HTR-8/SVneo (cell line): ENCODE measurements at regions not wholly inside any gene's neighbourhood (a gene's known extent, or its start where the extent isn't known, plus 50 kb on each side); places are given as distances from the start of the nearest gene placed in this dataset.

Experiments used
- DNase-seq: peaks from one replicate; pipeline ENCODE4 v3.0.0; 2011; ENCODE audit warnings: low spot score, mixed read lengths; ENCODE audit not compliant: insufficient read length
- FAIRE-seq: peaks from 2 replicates; lab custom pipeline; 2011; peaks lifted over from hg19 to GRCh38; lab: Jason Lieb, UNC

DNA sequence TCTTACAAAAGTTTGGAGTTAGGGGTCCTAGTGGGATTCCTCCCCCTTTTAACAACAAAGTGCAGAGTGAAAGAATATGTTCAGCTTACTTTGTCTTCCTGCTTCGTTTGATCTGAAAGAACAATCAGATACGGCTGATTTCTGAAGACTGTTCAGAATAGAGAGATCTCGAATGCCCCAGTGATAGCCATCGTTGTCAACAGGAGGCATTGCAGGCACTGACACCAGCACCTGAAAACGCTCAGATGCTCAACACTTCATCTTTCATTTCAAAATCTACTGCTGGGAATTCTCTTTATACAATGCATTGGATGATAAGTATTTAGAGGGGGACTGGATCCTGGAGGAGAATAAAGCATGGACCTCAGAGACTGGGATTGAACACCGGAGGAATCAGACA is 186.3 kb upstream of the TENM3 start:
- no peak for FAIRE-seq
- DNase-seq, result no peak

DNA sequence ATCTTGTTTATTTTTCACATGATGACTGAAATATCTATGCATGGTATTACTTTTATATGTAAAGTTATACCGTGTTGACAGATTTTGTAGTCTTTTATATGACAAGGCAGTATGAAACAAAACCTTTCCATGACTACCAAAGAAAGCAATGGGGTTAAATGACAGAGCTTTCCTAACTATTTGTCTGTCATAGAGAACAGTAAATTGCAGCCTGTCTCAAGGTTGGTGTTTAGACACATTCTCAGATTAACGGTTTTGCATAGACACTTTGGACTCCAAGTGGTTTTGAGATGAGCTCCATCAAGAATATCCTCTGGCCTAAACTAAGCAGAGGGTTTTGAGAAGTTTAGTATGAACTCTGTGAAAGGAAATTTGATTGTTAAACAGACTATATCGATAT is 180.7 kb upstream of the TENM3 start:
- DNase-seq (no peak), FAIRE-seq (no peak)

DNA sequence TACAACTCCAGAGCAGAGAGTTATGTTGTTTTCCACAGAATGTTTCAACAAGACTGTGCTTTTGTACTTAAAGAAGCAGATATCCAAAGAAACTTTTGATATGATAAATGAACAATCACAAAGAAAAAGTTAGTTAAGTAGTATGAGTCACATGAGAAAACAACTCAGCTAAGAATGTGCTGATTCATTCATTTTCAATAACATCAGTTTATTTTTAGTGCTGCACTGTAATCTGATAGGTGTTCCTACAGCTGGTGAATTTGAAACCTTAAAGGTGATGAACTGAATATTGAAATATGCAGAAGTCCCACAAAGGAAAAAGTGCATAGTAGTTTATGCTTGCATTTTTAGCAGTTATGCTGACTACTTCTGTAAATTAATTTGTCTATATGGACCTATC is 180.3 kb upstream of the TENM3 start:
- DNase-seq (peak; percentile 73), FAIRE-seq (peak; percentile 65)

DNA sequence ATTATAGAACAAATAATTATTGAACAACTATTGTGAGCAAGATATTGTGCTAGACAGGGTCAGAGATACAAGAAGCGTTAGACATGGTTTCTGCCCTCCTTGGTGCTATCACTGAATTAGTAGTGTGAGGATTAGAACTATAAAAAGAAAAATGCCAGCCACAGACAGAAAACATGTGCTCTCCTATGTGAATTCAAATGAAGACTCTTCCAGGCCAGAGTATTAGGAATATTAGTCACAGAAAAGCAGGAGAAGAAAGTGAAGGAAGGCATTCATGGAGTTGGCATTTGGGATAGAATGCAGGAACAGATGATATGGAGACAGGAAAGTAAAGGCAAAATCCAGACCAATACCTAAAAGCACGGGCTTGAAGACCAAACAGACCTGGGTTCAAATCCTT is 179.6 kb upstream of the TENM3 start:
- FAIRE-seq (no peak), DNase-seq (no peak)

DNA sequence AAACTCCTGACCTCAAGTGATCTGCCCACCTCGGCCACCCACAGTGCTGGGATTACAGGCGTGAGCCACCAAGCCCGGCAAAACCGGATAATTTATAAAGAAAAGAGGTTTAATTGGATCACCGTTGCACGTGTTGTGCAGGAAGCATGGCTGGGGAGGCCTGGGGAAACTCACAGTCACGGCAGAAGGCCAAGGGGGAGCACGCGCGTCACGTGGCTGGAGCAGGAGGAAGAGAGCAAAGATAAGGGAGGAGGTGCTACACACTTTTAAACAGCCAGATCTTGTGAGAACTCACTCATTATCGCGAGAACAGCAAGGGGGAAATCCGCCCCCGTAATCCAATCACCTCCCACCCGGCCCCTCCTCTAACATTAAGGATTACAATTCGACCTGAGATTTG is 177.9 kb upstream of the TENM3 start:
- no peak for DNase-seq
- no peak for FAIRE-seq

DNA sequence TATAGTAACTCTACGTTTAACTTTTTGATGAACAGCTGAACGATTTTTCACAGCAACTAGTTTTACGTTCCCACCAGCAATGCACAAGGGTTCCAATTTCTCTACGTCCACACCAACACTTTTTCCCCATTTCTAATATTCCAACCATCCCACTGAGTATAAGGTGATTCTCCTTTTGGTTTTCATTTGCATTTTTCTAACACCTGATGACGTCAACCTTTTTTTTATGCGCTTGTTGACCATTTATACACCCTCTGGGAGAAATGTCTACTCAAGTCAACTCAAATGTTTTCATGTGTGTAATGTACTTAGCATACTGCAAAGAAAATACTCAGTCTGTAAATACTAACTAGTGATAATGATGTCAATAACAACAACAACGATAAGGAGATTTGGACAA is 177.2 kb upstream of the TENM3 start:
- FAIRE-seq, result peak; percentile 80

DNA sequence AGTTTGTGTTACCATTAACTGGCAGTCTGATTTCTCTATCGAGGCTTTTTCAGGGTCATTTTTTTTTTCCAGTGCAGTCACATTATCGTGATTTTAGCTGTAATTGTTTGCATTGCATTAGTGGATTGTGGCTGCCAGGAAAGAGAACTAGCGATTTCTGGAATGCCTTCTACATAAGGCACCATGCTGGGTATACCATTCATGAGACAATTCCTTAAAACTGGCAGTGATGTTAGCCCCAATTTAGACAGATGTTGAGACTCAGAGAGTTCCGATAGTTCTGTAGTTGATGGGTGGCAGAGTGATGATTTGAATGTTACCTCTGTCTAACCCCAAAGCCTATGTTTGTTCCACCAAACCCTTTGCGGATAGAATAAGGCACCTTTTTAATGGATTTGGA is 175.4 kb upstream of the TENM3 start:
- no peak for DNase-seq
- no peak for FAIRE-seq

More for the DNA sequence above, 177.2 kb upstream of the TENM3 start:
- DNase-seq, result no peak

DNA sequence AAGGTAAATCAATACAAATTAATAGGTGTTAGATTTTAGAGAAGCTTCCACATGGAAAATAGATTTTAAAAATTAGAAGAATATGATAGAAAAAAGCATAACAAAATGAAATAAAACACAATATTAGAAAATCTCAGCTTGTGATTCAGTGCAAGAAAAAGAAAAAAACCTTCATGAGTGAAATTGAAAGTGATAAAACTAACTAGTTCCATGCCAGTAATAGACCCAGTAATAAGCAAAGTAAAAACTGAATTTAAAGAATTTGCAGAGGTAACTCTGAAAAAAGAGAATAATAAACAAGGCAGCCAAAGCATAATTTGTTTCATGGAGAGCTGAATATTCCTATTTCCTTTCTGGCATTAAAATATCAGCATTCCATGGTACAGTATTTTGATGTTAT is 174.3 kb upstream of the TENM3 start:
- FAIRE-seq (no peak), DNase-seq (no peak)

DNA sequence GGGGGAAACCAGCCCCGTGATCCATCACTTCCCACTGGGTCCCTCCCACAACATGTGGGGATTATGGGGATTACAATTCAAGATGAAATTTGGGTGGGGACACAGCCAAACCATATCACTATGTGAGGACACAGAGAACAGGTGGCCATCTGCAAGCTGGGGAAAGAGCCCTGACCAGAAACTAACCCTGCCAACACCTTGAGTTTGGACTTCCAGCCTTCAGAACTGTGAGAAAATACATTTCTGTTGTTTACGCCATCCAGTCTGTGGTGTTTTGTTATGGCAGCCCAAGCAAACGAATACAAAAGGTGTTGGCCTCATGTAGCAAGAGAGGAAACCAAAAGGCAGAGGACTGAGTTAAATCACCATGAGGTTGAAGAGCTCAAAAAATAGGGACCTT is 169.9 kb upstream of the TENM3 start:
- no peak for DNase-seq
- no peak for FAIRE-seq

DNA sequence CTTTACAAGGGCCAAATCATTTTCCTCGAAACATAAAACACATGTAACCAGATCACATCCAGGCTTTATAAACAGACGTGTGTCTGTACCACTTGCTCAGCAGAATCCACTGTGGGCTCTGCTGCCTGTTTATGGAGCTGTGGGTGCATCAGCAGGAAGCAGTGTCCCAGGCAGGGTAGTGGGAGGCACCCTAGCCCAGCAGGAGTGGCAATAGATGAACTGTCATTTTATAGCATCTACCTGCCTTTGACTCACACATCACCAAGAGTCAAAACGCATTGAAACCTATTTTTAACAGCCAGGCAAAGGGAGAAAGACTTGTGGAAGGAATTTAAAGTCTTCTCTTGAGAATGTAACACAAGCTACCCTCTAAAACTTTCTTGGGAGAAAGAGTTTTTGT is 169.1 kb upstream of the TENM3 start:
- no peak for FAIRE-seq

DNA sequence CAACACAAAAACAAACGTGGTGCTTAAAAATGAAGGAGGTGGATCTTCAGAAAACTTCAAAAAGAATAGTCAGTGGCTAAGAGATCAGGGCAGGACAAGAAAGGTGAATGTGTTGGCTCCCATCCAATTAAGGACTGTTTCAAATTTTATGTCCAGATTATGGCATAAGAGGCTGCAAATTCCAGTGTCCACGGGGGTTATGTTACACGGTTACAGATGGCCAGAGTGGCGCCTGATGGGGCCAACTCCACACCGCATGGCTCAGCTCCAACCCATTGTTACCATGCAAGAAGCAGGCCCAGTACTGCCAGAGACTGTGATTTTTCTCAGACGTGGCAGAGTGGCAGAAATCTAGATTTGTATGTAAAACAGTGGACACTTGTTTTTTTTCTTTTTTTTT is 168.4 kb upstream of the TENM3 start:
- no peak for DNase-seq
- FAIRE-seq, result no peak

More for the DNA sequence above, 169.1 kb upstream of the TENM3 start:
- DNase-seq, result no peak

DNA sequence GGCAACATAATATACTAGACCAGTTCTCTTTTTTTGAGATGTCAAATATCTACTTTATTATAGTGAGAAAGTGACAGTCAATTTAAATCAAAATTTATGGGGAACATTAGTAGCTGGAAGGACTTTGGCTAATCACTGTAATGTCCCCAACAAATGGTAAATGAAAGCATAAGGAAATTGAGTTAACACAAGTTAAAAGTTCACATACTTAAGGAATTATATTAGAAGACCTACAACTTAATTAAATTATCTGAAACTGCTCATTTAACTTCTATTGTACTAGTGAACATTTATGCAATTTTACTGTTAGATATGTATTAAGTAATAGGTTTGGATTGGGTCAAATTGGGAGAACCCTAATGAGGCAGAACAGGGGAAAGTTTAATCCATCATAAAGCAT is 160.3 kb upstream of the TENM3 start:
- DNase-seq (no peak), FAIRE-seq (no peak)

DNA sequence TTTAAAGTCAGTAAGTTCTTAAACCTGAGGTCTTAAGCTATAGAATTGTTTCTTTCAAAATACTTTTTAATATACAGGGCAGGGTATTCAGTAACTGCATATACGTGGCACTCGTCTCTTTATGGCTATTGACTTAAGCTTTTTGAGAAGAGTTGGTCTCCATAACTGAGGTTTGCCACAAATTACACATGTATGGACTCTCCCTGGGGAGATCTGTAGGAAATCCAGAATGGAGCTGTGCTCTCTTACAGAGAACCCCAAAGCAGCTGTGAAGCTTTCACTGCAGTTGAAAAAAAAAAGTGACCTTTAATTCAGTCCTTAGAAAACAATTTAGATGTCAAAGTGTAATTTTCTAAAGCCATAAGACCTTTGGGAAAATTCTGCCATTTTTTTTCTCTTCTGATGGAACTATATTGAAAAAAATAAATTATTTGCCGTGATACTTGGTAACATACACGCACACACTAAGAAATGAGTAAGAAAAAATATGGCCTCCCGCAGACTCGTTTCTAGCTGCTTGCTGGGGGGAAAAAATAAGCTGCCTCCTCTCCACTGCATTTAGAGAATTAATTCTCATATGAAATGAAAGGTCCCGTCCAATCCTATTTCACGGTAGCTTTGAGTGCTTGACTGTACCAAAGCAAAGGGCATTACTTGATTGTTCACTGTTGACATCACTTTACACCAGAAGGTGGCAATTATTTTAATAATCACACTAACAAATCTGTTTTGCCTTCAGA is 159.4 kb upstream of the TENM3 start:
- FAIRE-seq (no peak), DNase-seq (no peak)

DNA sequence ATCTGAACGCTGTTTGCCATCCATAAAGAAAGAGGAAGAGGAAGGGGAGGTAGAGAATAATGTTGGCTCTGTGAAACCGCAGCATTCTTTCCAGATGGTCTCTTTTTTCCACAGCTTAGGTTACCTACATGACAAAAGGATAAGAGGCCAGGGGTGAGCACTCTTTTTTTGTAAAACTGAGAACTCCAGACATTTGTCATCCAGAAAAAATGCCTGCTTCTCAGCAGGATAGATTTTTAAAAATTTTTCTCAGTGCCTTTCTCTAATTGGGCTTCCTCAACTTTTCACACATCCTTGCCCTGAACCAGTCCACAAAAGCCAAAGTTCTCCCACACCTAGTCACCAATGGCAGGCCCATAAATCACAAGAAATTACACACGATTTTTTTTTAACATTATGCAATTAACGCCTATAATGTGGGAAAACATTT is 158.1 kb upstream of the TENM3 start:
- FAIRE-seq (no peak), DNase-seq (no peak)

DNA sequence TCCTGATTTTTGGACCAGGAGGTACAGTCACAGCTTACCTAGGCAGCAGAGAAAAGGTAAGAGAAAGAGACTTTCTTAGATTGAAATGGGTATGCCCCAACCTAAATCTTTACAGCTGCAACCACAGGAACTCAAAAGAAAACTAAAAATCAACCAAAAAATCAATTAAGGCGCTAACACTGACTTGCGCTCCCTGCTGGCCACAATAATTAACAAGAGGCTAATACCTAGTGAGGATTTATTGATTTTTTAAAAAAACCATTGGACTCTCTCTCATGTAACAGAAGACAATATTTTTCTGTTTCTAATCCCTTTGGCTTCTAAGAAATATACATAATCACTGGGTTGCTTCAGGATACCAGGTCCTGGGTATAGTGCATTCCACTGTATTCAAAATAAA is 153.9 kb upstream of the TENM3 start:
- no peak for DNase-seq
- FAIRE-seq, result no peak

DNA sequence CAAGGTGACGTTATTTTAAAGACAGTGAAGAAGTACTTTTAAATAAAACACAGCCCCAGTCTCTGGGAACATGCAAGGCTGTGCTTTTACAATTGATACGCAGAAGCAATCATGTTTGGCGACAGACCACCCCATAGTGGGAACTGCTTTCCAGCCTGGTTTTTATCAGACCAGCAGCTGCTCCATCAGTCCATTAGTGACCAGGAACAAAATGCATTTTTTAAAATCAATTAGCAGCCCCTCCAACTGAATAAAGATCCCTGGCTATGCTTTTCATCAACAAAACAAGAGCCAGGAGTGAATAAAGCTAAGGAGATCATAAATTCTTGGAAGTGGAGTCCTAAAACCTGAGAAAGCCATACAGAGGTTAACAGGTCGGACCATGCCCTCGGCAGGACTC is 153.0 kb upstream of the TENM3 start:
- DNase-seq (no peak), FAIRE-seq (no peak)

DNA sequence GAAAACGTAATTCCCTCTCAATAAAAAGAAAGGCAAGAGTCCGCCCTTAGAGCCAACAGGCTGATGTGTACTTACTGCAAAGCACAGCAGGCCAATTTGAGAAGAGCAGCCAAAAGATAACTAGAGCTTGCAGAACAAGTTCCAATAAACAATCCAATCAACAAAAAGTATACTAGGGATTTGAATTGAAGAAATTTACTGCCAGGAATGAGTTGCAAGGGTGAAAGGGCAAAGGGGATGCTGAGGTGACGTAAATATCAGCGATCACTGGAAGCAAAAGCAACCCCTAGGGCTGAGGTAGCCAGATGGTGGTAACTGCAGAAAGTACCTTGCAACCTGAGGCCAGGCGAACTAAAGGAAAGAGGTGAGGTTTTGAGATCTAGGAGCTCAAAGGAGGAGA is 152.1 kb upstream of the TENM3 start:
- FAIRE-seq (no peak), DNase-seq (no peak)

DNA sequence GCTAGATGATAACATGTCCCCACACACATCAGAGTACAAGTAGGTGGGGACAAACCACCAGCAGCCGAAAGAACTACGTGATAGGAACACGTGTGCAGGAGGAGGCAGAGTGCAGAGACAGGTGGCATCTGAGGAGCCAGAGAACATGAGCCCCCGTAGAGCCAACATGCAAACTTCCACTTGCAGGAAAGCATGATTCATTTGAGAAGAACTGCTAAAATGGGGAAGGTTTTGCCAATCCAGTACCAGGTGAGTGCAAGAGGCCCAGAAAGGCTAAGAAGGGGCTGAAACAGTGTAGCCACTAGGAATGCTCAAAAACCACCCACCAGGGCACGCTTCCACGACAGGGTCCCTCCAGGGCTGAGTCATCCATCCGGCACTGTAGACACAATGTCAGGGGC is 149.8 kb upstream of the TENM3 start:
- DNase-seq (peak; percentile 15), FAIRE-seq (no peak)

DNA sequence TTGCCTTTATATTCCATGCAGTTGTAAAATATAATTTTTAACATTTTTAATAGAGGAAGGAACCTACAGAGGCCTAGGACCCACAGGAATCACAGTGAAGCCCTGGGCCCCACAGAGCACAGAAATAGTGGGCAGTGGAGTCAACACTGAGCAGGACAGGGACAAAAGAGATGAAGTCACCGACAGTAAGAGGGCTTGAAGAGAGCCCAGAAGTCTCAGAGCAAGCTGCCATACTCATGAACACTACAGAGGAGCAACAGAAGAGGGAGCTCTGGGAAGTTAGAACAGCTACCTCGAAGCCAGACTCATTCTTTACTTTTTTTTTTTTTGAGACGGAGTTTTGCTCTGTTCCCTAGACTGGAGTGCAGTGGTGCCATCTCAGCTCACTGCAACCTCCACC is 149.3 kb upstream of the TENM3 start:
- FAIRE-seq (no peak), DNase-seq (no peak)

DNA sequence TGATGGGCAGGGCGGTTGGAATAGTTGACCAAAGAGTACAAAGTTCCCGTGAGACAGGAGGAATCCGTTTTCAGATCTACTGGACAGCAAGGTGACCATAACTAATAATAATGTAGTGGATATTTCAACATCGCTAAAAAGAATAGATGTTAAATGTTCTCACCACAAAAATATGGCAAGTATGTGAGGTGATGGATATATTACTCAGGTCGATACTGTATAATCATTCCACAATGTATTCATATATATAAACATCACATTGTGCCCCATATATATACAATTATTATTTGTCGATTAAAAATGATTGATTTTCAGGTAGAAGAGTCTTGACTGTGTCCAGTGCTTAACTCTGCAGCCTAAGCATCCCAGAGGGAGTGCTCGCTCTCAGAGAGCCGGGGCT is 141.6 kb upstream of the TENM3 start:
- FAIRE-seq (no peak), DNase-seq (no peak)

DNA sequence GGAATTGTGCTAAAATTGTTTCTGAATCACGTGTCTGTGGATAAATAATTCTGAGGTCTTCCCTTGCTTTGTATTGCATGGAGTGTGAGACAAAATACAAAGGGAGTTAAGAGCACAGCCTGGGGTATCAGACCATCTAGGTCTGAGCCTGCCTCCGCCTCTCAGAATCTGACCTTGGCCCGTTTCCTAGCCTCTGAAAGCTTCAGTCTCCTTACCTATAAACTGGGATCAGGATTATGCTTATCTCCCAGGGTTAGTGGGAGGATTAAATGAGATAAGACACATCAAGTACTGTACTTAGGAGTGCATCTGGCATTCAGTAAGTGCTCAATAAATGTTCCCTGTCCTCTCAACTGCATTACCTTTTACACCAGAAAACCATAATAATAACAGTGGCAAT is 140.6 kb upstream of the TENM3 start:
- FAIRE-seq (no peak), DNase-seq (no peak)

DNA sequence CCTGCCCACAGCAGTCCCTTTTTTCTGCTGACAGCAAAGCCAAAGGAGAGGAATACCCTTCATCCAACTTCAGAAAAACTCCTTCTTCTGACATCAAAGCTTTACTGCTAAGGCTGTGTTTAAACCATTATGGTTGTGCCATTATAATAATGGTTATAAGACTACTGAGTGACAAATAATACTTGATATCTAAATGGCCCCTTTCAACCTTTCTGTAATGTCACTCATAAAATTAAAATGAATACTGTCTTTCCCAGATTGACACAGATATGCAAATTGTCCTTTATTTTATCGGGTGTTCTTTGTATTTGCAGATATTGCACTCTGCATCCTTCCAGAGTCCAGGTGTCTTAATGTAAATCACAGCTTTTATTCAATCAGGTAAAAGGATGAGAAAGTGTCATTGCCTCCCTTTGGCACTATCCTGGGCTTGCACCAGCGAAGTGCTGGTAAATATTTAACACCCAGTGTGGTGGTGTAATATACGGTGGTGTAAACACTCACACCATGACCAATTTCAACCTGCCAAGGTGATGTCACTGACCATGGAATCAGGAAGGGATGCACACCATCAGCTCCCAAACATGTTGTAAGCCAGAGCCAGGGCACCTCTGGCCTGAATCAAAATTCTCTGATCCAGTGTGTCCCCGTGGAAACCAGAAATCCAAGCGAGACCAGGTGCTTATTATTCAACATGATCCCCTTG is 139.4 kb upstream of the TENM3 start:
- DNase-seq (no peak), FAIRE-seq (peak; percentile 59)
